Activated CD8-positive, alpha-beta T cell treated with anti-CD3 and anti-CD28 coated beads for 36 hours (primary cell): ENCODE measurements at regions not wholly inside any gene's neighbourhood (a gene's known extent, or its start where the extent isn't known, plus 50 kb on each side); places are given as distances from the start of the nearest gene placed in this dataset.
"Not testable (repeated sequence)": the region's sequence is repeated elsewhere in the genome, so short reads cannot be mapped to it uniquely, and the experiment has no call there.

ENCODE experiments used
- ATAC-seq: fragments of 200-7000 bp; cut with Tn5 transposase; one replicate; pipeline ENCODE4 v1.10.0; 2021; ENCODE audit warnings: mild to moderate bottlenecking, moderate library complexity
- CTCF ChIA-PET: fragments of 350-600 bp; sonication (Branson Sonifier 250); formaldehyde crosslinking; loops from one replicate; lab custom pipeline; 2021; ENCODE audit warnings: antibody characterized with exemption; lab: Charles Lee
- POLR2A ChIA-PET: fragments of 350-600 bp; sonication (Branson Sonifier 250); formaldehyde crosslinking; loops from one replicate; lab custom pipeline; 2021; ENCODE audit warnings: antibody characterized with exemption; lab: Charles Lee
- DNase-seq: peaks from one replicate; pipeline ENCODE4 v3.0.0-alpha.2; 2020
- H3K27ac Mint-ChIP-seq: one replicate; pipeline ENCODE4 v1.8.0; 2021; ENCODE audit warnings: mild to moderate bottlenecking, mixed read lengths
- H3K27me3 Mint-ChIP-seq: one replicate; pipeline ENCODE4 v1.8.0; 2021; ENCODE audit warnings: mixed read lengths
- H3K36me3 Mint-ChIP-seq: one replicate; pipeline ENCODE4 v1.8.0; 2021; ENCODE audit warnings: low read depth, mixed read lengths
- H3K4me1 Mint-ChIP-seq: one replicate; pipeline ENCODE4 v1.8.0; 2021; ENCODE audit warnings: low read depth, mixed read lengths
- H3K4me3 Mint-ChIP-seq: one replicate; pipeline ENCODE4 v1.8.0; 2021; ENCODE audit warnings: mild to moderate bottlenecking, moderate library complexity, mixed read lengths
- H3K9me3 Mint-ChIP-seq: one replicate; pipeline ENCODE4 v1.8.0; 2021; ENCODE audit warnings: mixed read lengths
- intact Hi-C: fragments of 100-400 bp; cut with micrococcal nuclease; formaldehyde crosslinking; loops from one replicate; pipeline ENCODE4 v1.10.0; 2022
- TF ChIP-seq, protein P1 (sequence below): fragments of 200-600 bp; IDR thresholded peaks from one replicate; pipeline ENCODE4 v1.8.0; 2022; ENCODE audit warnings: antibody characterized with exemption, mild to moderate bottlenecking

GRCh38 chr6:137570393-137570792 is 76.2 kb upstream of the OLIG3 start:
- H3K27me3 Mint-ChIP-seq = peaks cover 3% of the 10 kb centered on the region
- intact Hi-C loops = no loop called here
- no peak overlapping the region for H3K27ac Mint-ChIP-seq
- CTCF ChIA-PET = interaction anchor here (0.7 to 2.2 kb wide), 7 partner anchors 15 to 155 kb away, joined by 3 to 14 read pairs (median 3); no protein-coding TSS in a partner anchor
- H3K36me3 Mint-ChIP-seq = no peaks in the 10 kb centered on the region
- no peaks in the 10 kb centered on the region for H3K9me3 Mint-ChIP-seq
- no peaks in the 10 kb centered on the region for H3K4me1 Mint-ChIP-seq
- TF ChIP-seq, protein P1, sequence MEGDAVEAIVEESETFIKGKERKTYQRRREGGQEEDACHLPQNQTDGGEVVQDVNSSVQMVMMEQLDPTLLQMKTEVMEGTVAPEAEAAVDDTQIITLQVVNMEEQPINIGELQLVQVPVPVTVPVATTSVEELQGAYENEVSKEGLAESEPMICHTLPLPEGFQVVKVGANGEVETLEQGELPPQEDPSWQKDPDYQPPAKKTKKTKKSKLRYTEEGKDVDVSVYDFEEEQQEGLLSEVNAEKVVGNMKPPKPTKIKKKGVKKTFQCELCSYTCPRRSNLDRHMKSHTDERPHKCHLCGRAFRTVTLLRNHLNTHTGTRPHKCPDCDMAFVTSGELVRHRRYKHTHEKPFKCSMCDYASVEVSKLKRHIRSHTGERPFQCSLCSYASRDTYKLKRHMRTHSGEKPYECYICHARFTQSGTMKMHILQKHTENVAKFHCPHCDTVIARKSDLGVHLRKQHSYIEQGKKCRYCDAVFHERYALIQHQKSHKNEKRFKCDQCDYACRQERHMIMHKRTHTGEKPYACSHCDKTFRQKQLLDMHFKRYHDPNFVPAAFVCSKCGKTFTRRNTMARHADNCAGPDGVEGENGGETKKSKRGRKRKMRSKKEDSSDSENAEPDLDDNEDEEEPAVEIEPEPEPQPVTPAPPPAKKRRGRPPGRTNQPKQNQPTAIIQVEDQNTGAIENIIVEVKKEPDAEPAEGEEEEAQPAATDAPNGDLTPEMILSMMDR = no peak
- no peak for DNase-seq
- H3K4me3 Mint-ChIP-seq = no peak overlapping the region
- POLR2A ChIA-PET = no interaction called here
- no peak for ATAC-seq

- Mint-ChIP-seq H3K36me3 (no peaks in the 10 kb centered on the region), H3K27me3 (peaks cover 2% of the 10 kb centered on the region), H3K27ac (no peak overlapping the region), H3K4me1 (no peaks in the 10 kb centered on the region), H3K9me3 (no peaks in the 10 kb centered on the region), H3K4me3 (no peak overlapping the region)
- TF ChIP-seq, protein P1 = peak; percentile 83
- peak; percentile 73 for ATAC-seq
- ChIA-PET CTCF (interaction anchor here (9.7 kb wide), 1 partner anchor 16 kb away, joined by 75 read pairs; no protein-coding TSS in a partner anchor), POLR2A (no interaction called here)
- DNase-seq = peak; percentile 80
- intact Hi-C loops = no loop called here
Observed at GRCh38 chr6:137571854-137572253, 77.7 kb upstream of the OLIG3 start.

DNA sequence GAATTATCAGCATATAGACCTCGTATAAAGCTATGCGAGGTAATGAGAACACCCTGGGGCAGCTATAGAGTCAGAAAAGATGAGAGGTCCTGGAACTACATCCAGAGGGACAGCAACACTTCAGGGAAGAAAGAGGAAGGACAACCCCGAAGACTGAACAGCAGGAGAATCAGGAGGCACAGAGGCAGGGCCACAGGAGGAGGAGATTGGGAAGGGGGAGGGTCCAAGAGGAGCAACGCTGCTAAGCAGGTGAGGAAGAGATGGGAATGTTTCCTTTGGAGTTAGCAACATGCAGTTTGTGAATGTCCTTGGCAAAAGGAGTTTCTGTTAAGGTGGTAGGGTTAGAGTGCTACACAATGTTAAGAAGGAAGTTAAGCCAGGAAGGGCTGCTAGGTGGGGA is 79.5 kb upstream of the OLIG3 start:
- Mint-ChIP-seq H3K36me3 (no peaks in the 10 kb centered on the region), H3K27me3 (peaks cover 2% of the 10 kb centered on the region), H3K27ac (no peak overlapping the region), H3K4me1 (no peaks in the 10 kb centered on the region), H3K4me3 (no peak overlapping the region), H3K9me3 (no peaks in the 10 kb centered on the region)
- DNase-seq = no peak
- TF ChIP-seq, protein P1 = no peak
- no peak for ATAC-seq
- ChIA-PET POLR2A (no interaction called here), CTCF (interaction anchor here (1.0 to 9.7 kb wide), 4 partner anchors 9 to 204 kb away, joined by 4 to 75 read pairs (median 4); no protein-coding TSS in a partner anchor)
- intact Hi-C loops = no loop called here

GRCh38 chr6:137579612-137580011 is 85.4 kb upstream of the OLIG3 start:
- intact Hi-C loops = no loop called here
- TF ChIP-seq, protein P1 = no peak
- Mint-ChIP-seq H3K36me3 (no peaks in the 10 kb centered on the region), H3K4me1 (no peaks in the 10 kb centered on the region), H3K9me3 (no peaks in the 10 kb centered on the region), H3K27me3 (peaks cover under 1% of the 10 kb centered on the region), H3K4me3 (no peak overlapping the region), H3K27ac (no peak overlapping the region)
- DNase-seq (no peak), ATAC-seq (no peak)
- POLR2A ChIA-PET = no interaction called here
- CTCF ChIA-PET = interaction anchor here (9.7 kb wide), 1 partner anchor 8 kb away, joined by 75 read pairs; no protein-coding TSS in a partner anchor

GRCh38 chr6:137581019-137581707 is 87.0 kb upstream of the OLIG3 start:
- Mint-ChIP-seq H3K9me3 (no peaks in the 10 kb centered on the region), H3K4me3 (no peak overlapping the region), H3K36me3 (no peaks in the 10 kb centered on the region), H3K27ac (no peak overlapping the region), H3K27me3 (no peaks in the 10 kb centered on the region), H3K4me1 (no peaks in the 10 kb centered on the region)
- POLR2A ChIA-PET = interaction anchor here (1.1 to 1.4 kb wide), 2 partner anchors 18 to 30 kb away, joined by 3 read pairs; no protein-coding TSS in a partner anchor
- intact Hi-C loops = no loop called here
- TF ChIP-seq, protein P1 = no peak
- CTCF ChIA-PET = interaction anchor here (9.7 kb wide), 1 partner anchor 7 kb away, joined by 75 read pairs; no protein-coding TSS in a partner anchor
- no peak for ATAC-seq
- DNase-seq = no peak

GRCh38 chr6:137583519-137583918 is 89.3 kb upstream of the OLIG3 start:
- intact Hi-C loops, H3K4me3 Mint-ChIP-seq, H3K9me3 Mint-ChIP-seq, H3K4me1 Mint-ChIP-seq, H3K27ac Mint-ChIP-seq, DNase-seq, H3K27me3 Mint-ChIP-seq, POLR2A ChIA-PET, ATAC-seq, H3K36me3 Mint-ChIP-seq: not testable (repeated sequence)
- CTCF ChIA-PET = interaction anchor here (1.8 kb wide), 1 partner anchor 11 kb away, joined by 5 read pairs; no protein-coding TSS in a partner anchor
